ENCODE measurements at regions not wholly inside any gene's neighbourhood (a gene's known extent, or its start where the extent isn't known, plus 50 kb on each side); places are given as distances from the start of the nearest gene placed in this dataset.

DNA sequence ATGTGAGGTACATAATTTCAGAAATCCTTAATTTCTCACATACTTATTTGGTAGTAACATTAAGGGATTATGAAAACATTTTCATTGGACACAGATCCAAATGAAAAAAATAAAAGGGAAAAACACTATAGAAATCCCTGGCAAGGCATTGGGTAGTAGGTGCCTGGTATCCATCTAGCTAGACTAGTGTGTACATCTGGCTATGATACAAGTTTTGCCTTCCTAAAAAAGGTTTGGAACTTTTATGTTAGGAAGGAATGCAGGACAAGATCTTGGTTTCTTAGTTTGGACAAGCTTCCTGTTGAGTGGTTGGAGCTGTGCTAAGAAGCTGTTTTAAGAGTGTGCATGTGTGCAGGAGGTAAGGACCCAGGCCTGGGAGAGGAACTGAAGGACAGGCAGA is 252.3 kb upstream of the GLI3 start:
- no peak for DNase-seq

DNA sequence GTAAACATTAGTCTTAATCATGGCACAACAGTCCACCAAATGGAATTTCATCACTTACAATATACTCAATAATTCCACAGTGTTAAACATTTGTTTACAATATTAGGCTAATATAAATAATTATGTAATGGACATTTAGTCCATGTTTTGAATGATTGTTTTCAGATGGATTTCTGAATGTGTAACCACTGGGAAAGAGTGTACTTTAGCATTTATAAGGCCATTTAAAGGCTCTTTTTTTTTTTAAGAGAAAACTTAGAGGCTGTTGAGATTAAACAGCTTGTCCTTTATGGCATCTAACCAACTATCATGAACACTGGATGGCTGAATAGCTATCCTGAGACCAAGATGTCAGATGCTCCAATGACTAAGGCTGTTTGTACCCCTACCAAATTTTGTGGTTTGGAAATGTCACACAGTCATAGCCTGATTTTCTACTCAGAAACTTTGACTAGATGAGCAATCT is 248.3 kb upstream of the GLI3 start:
- DNase-seq: no peak

- no peak for DNase-seq
Observed at GRCh38 chr7:42483886-42484285, 246.9 kb upstream of the GLI3 start.

GRCh38 chr7:42479816-42480633 is 243.0 kb upstream of the GLI3 start:
- no peak for DNase-seq

DNA sequence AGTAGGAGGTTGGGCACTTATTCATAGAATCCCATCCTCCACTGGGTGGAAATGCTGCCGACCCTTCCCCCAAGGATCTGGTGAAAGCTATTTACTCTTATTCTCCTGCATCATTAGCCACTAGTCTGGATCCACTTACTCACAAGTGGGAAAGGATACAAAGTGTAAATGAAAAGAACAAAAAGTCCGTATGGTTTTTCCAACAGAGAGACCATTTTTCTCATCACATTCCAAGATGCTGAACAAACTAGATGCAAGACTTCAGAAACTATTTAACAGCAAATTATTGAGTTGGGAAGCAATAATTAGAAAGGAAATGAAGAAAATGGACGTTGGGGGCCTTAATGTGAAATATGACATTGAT is 242.4 kb upstream of the GLI3 start:
- DNase-seq: no peak

DNA sequence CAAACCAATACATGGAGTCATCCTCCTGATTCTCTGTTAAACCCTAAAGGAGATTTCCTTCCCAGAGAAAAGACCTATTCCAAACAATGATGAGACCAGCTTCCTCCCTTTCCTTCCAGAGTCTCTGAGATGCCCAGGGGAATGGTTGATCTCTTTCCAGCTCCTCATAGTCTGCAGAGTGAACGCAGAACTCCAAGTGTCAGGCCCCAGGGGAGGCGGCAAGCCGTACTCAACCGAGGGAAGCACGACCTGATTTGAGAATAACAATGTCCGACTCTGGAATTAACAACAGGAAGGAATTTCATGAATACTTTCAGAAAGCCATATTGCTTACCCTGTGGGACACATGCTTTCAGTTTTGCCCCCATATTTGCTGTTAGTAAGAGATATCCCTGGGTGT is 241.7 kb upstream of the GLI3 start:
- DNase-seq: no peak

GRCh38 chr7:42476255-42476654 is 239.2 kb upstream of the GLI3 start:
- DNase-seq: no peak

DNA sequence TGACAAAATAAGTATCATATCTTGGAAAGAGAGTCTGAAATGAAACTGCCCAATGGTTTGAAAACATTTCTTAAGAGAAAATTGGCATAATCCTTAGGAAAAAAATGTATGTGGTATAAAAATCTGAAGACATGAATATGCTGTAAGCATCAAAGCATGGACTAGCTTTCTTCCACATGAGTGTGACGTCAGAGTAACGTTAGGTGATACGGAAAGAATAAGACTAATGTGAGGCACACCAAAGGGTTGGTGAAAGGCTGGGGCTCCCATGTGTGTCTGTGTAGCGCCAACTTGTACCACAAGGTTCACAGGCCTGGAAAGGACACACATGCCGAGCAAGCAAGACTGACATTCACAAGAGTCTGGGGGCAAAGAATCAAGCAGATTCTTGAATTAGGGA is 238.1 kb upstream of the GLI3 start:
- no peak for DNase-seq

DNA sequence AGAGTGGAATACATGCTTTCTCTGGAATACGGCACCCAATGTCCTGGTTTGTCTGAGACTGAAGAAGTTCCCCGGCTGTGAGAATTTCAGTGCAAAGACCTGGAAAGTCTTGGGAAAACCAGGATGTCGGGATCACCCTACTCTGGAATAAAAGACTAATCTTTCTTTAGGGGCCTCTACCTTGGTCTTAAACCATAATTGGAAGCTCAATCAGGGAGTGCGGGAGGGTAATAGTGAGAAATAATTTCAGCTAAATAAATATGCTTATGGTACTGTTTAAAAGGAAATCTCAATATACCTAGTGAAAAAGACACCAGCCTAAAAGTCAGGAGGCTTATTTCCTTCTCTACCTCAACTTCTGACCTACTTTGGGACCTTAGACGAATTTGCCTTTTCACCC is 236.1 kb upstream of the GLI3 start:
- DNase-seq: no peak

DNA sequence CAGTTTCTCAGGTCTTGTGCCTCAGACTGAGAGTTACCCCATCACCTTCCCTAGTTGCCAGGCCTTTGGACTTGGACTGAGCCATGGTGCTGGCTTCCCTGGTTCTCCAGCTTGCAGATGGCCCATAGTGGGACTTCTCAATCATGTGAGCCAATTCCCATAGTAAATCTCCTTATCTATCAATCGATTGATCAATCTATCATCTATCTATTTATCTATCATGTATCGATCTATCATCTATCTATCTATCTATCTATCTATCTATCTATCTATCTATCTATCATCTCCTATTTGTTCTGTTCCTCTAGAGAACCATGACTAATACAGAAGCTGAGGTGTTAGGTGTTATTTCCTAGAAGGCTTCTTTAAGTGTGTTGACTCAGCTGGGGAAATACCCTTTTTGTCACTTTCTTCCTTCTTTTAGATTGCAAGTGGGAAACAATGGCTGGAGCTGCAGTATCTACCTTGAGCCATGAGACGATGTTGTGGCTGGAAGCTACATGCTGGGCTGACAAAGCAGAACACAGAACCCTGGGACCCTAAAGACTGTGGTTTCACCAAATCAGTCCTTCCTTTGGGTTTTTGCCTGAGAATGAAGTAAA is 234.7 kb upstream of the GLI3 start:
- no peak for DNase-seq

DNA sequence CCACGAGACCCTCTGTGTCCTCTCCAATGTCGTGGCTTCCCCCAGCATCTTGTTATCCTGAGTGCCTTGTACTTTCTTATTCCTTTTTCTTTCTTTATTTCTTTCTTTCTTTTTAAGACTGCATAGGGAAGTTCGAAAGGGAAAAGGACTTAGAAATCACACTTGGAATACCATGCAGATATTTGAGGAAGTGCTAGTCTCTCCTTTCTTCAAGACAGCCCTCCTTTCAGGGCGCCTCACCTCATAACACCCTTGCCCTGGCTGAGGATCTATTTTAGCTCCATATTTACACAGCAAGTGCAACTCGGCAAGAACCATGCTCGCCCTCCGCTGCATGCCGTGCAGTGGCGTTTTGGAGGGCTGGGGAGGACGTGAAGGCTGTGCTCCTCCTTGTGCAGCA is 232.3 kb upstream of the GLI3 start:
- DNase-seq: no peak

DNA sequence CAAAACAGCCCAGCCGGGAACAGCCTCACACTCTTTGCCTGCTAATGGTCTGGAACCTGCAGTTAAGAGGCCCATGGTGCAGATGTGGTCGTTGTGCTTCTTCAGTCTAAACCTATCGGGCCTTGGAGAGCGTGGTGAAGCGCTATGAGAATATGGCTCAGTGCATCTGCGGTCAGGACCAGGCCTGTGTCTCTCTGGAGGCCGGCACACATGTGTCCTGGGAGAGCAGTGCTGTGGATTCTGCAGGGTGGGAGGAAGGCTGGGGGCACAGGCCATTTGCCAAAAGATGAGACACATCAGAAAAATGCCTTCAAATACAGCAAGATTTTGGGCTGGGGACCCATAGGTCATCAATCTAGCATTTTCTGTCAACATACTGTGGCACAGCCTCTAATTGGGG is 231.5 kb upstream of the GLI3 start:
- DNase-seq: no peak

DNA sequence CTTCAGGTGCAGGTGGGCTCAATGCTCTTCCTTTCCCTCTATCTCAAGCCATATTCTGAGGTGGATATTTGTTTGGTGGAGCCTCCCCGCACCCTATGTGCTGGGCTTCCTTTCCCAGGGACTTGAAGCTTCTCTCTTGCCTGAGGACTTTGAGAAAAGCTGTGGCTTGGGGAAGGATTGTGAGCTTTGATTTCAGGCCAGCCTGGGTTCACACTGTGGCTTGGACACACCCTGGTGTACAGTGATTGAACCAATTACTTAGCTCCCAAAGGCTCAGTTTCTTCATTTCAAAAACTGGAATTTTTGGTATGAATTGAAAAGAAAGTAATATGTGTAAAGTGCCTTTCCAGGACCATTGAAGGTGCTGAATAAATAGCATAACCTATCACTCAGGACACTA is 224.5 kb upstream of the GLI3 start:
- DNase-seq: no peak

DNA sequence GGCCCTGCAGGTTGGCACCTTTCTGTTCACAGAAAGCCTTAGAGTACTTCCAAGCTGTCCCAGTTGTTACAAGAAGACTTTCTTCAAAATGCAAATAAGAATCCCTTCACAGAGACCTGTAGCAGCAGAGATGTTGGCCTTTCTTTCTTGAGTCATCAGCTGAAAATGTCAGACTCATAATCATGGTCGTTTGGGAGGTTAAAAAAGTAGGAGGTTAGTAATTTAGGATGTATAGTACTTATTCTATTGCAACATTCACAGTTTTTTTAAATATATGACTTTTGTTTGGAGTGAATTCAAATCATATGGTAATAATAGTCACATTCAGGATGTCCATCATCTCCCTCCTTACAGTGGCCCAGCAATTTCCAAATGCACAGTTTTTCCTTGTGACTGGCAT is 223.9 kb upstream of the GLI3 start:
- DNase-seq: no peak

- DNase-seq: no peak
Observed at GRCh38 chr7:42460148-42460547, 223.1 kb upstream of the GLI3 start.

- DNase-seq: no peak
Observed at GRCh38 chr7:42457663-42458062, 220.7 kb upstream of the GLI3 start.

DNA sequence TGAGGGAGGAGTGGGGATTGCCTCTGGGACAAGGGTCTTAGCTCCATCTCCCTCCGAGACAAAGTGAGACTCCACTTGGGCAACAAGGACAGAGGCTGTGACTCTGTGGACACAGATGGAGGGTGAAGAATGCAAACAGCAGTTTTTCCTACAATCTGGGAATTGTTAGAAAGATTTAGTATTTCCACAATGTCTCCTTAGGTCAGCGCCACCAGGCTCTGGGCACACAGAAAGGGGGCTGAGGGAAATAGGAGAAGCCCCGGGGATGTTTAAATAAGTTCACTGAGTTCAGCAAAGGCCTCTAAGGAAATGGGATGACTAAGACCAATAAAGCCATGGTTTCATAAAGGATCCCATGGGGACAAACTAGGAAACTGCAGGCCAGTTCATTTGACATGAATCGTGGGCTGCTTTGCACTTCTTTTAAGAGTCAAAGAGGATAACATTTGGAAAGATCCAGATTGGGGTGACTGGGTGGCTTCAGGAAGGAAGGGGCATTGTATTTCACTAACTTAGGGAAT is 219.8 kb upstream of the GLI3 start:
- no peak for DNase-seq

DNA sequence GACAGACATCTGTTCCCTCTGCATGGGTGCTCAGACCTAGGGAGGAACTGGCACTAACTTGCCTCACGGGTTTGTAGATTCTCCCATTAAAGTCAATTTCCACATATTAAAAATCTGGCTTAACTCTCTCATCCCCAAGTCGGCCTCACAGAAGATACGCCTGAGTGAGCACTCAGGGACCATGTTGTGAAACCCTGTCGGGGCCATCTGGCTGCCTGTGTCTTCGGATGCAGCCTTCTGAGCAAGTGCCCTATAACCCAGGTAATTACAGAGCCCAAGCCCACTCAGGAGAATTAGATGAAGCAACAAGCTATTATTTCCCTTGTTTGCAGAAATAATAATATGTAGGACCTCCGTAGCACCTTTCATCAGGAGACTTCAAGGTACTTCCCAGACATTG is 219.3 kb upstream of the GLI3 start:
- no peak for DNase-seq

DNA sequence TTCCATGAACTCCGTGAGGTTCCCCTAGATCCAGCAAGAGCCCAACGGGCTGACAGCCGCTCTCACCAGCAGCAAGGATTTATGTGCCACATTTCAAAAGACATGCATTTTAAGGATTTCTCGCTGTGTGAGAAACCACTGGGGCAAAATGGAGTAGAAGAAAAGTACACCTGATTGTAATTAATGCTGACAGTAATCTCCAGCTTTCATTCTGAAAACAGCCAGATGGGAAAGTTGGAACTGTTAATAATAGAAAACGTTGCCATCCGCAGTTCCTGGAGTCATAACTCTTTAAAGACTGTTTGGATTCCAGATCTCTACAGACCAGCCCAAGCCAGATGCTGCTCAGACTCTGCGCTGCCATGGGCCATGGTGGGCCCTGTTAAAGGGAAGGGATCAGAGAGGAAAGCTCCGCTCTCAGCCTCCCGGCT is 216.9 kb upstream of the GLI3 start:
- DNase-seq: no peak

DNA sequence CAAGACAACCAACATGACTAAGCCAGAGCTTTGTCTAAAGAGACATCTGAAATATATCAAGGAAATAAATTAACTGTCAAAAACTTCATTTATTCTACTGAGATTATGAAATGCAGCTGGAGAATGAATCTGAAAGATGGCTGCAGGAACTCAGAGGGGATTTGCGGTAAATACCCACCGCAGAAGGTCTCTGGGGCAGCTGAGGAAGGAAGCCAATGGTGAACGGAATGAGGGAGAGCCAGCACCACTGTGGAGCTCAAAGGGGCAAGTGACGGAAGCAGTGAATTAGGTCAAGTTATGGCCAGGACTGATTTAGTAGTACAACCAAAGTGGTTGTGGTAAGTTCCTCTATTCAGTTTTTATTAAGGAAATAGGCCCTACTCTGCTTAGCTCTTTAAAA is 215.3 kb upstream of the GLI3 start:
- no peak for DNase-seq

GRCh38 chr7:42449431-42449830 is 212.4 kb upstream of the GLI3 start:
- no peak for DNase-seq

DNA sequence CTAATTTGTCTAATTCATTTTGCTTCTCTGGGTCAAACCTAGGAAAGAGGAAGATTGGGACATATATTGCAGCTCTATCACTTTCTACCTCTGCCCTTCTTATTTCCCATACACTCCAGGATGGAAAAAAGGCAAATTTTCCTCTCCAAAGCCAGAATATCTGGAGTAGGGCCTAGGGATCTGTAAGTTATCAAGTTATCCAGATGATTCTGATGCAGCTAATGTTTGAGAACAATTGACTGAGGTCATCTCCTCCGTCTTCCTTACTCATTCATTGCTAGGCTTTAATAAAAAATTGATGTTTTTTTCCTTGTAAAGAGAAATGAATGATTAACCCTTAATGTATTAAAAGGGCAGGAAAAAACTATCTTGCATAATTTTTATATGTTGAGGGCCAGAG is 211.9 kb upstream of the GLI3 start:
- DNase-seq: no peak

- DNase-seq: no peak
Observed at GRCh38 chr7:42445691-42446090, 208.7 kb upstream of the GLI3 start.

DNA sequence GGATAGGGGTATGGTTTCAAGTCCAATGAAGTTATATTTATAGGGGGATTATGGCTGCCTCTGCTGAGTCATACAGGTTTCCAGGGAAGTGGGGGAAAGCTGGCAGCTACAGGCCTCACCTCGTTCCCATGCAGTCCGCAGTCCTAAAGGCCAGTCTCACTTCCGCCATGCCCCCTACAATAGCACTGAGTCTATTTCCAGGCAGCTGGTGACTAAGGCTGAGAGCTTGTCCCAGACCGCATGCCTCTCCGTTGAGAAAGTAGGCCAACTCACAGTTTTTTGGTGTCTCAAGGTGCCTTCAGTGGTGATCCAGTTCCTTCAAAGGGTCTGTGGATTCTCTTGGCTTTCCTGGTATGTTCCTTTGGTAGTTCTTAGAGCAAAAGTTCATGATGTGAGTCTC is 203.9 kb upstream of the GLI3 start:
- DNase-seq: no peak

Data from occipital lobe (tissue), 1 donor.